HG03175 (cell line): ENCODE measurements at regions not wholly inside any gene's neighbourhood (a gene's known extent, or its start where the extent isn't known, plus 50 kb on each side); places are given as distances from the start of the nearest gene placed in this dataset.

Source experiments
- ATAC-seq: cut with Tn5 transposase; IDR thresholded peaks from one replicate; pipeline ENCODE4 v1.9.1; 2021; ENCODE audit warnings: mild to moderate bottlenecking, moderate library complexity; ENCODE audit not compliant: unreplicated experiment

DNA sequence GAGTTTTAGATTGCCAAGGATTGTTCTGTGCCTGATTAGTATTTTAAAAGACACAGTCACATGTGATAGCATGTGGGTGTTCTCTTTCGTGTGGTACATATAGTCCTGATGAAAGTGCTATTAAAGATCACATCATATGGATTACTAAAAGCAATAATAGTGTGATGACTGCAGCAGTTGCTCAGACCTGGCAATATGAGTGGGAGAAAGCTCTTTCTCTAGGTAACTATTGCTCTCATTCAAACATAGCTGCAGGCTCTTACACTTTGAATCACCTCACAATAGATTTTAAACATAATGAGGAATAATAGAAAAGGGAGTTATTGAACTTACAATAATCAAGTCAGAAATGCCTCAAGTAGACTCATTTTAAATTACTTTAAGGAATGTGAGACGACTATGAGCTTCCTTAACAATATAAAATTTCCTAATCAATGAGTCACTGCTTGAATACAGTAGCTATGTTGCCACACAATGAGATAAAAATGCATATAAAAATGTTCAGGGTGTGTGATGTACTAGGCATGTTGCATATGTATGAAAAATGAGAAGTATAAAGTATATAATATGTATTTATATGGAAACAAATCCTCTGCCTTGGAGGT, 452.1 kb downstream of the TMX3 start:
- no peak for ATAC-seq

- no peak for ATAC-seq
Observed at GRCh38 chr18:68256418-68257067, 458.4 kb downstream of the TMX3 start.

DNA sequence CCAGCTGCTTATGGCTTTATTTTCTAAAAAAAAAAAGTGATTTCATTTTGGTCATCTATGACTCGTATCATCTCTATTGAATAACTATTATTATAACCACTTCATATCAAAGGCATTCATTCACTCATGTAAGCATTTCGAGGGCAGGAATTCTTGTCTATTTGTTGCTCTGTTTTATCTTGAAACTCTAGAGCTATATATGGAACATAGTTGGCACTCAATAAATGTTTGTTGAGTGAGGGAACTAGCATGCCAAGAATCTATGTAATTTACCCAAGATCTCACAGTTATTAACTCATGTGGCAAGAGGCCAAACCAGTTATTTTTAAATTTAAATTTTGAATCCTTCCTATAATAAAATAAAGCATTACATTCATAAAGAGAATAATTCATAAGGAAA, 470.1 kb downstream of the TMX3 start:
- ATAC-seq = no peak

DNA sequence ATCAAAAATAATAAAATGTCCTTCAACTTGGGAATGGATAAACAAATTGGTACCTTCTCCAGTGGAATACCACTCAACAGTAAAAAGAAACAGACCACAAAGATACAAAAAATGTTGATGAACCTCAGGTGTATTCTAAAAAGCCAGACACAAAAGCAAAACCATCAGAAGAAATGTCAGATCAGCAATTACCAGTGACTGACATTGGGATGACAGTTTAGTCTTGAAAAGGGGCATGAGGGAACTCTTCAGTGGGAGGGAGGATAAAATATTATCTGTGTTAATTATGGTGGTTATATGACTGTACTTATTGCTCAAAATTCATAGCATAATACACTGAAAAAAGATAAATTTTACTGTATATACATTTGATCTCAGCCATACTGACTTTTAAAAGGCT, 473.0 kb downstream of the TMX3 start:
- ATAC-seq = no peak

DNA sequence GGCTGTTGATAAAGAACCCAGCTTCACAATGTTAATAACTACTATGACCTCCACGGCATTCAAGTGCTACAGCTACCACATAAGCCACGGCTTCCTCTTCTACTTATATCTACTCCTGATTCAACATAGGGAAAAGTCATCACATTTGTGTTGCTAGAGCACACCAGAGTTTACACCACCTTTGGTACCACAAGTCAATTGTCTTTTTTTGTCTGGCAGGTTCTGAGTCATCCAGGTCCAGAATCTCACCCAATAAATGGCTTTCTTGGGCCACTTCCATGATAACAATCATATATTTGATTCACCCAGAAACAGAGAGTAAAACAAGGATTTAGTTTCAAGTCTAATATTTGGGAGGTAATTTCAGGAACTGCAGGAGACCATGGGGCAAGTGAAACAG, 480.2 kb downstream of the TMX3 start:
- no peak for ATAC-seq

- ATAC-seq = no peak
Observed at GRCh38 chr18:68234131-68234530, 480.8 kb downstream of the TMX3 start.

GRCh38 chr18:68233018-68233417, 481.9 kb downstream of the TMX3 start:
- ATAC-seq = no peak

- ATAC-seq = no peak
Observed at GRCh38 chr18:68229351-68229750, 485.6 kb downstream of the TMX3 start.

GRCh38 chr18:68221111-68221724, 493.7 kb downstream of the TMX3 start:
- no peak for ATAC-seq

DNA sequence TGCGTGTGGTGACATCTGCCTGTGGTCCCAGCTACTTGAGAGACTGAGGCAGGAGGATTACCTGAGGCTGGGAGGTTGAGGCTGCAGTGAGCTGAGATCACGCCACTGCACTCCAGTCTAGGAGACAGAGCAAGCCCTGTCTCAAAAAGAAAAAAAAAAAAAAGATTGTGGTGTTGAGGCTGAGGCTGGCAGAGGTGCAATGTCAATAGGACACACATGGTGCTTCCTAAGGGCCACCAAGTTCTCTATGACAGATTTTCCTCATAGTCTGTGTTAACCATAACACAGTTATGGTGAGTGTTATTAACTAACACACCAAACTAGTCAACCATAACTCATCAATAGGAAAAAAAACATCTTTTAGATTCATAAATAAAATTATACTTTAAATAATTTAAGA, 494.4 kb downstream of the TMX3 start:
- no peak for ATAC-seq

GRCh38 chr18:68219872-68220271, 495.0 kb downstream of the TMX3 start:
- ATAC-seq = no peak

DNA sequence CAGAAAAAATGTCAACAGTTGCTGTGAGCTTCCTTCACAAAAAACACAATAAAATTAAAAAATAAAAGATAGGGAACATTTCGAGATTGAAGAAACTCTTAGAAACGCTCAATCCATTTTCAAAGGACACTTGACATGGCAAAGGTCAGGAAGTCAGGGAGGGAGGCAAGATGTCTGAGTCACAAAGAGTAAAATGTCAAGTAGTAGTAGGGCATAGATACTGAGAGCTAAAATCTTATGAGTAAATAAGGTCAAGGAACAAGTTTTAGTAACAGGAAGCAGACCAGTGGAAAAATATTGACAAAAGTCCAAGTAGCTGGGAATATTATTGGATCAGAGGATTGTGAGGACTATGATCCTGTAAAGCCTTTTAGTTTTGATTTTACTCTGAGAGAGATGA, 495.6 kb downstream of the TMX3 start:
- no peak for ATAC-seq

DNA sequence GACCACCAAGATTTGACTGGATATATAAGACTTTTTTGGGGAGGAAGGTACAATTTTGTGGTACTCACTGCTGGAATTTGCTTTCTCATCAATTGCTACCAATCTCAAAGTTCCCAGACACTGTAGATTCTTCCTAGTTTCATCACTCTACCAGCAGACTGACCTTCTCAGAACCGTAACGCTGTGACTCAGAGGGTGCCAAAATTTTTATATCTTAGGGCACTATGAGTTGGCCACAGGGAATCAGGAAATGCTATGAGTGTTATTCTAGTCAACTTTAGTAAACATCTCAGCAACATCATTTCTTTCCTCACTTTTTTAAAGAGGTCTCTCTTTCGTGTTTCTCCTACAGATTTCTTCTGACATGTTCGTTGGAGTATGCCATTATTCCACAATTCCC, 499.0 kb downstream of the TMX3 start:
- no peak for ATAC-seq

- no peak for ATAC-seq
Observed at GRCh38 chr18:68186039-68186438, 528.9 kb downstream of the TMX3 start.

GRCh38 chr18:68181956-68182355, 533.0 kb downstream of the TMX3 start:
- no peak for ATAC-seq

GRCh38 chr18:68179811-68180210, 535.1 kb downstream of the TMX3 start:
- no peak for ATAC-seq

GRCh38 chr18:68178921-68179320, 536.0 kb downstream of the TMX3 start:
- no peak for ATAC-seq

DNA sequence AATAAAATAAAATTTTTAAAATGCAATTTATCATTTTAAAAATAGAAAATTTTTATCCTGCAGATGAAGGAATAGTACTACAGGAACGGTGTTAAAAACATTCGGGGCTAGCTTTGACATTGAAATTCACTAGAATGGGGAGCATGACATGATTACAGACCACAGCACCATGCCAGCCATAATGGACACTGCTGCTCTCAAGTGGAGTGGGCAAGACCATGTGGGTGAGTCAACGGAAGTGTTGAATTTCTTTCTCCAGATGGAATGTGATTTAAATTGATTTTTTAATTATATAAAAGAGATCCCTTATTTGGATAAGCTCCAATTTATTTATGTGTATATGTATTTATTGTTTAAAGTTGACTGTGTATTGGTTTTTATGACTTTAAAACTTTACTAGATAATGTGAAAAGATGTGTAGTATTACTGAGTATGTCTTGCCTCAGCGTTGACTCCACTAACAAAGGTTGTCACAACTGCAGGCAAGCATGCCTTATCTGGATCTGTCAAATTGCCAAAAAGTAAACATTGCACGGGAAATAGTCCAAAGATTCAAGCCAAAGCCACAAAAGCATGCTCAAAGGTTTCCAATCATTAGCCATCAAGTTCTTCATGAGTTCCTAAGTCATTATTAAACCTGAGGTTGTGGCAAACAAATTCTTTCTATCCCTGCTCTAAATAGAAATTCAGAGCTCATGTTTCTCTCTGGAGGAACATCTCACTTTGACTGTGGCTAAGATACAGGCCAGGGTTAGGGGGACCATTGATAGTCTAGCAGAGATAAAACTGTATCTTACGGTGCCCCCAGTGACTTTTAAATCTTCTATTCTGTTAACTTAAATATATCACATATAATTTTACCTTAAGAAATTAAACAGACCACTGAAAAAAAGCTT, 536.9 kb downstream of the TMX3 start:
- no peak for ATAC-seq

DNA sequence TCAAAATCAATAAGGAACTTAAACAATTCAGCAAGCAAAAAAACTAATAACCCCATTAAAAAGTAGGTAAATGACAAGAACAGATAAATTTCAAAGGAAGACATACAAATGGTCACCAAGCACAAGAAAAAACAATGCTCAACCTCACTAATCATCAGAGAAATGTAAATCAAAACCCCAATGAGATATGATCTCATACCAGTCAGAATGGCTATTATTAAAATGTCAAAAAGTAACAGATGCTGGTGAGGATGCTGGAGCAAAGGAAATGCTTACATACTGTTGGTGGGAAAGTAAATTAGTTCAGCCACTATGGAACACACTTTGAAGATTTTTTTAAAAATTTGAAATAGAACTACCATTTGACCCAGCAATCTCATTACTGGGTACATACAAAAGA, 538.0 kb downstream of the TMX3 start:
- no peak for ATAC-seq

GRCh38 chr18:68172842-68173549, 541.9 kb downstream of the TMX3 start:
- ATAC-seq = no peak

DNA sequence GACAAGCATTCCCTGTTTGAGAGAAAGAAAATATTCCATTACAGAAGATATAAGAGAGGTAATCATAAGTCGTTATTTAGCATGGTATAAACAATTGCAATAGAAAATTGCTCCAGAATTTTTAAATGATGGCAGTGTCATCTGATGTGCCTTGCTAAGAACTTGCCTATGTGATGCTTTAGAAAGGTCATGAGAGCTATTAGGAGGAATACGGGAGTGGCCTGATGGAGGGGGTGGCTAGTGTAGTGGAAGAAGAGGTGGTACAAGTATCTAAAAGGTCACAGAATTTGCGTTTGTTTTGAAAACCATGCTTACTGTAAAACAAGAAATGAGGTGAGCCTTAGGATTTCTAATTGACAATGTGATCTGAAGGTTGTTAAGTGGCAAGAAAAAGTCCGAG, 550.0 kb downstream of the TMX3 start:
- ATAC-seq = no peak
